Fibroblast of the aortic adventitia (primary cell): ENCODE measurements at regions not wholly inside any gene's neighbourhood (a gene's known extent, or its start where the extent isn't known, plus 50 kb on each side); places are given as distances from the start of the nearest gene placed in this dataset.

Experiments used
- DNase-seq: peaks from one replicate; pipeline ENCODE4 v3.0.0-alpha.2; 2010; ENCODE audit warnings: low read depth
- H3K4me3 ChIP-seq: 2 replicates; pipeline ENCODE4 v1.5.1; 2011; ENCODE audit warnings: low read depth, mild to moderate bottlenecking, control low read depth, low read length, moderate library complexity
- TF ChIP-seq, protein P1 (sequence below): IDR thresholded peaks from 2 replicates; pipeline ENCODE4 v1.5.1; 2011; ENCODE audit warnings: mild to moderate bottlenecking, low read length, control low read depth, inconsistent platforms; ENCODE audit not compliant: insufficient read depth

DNA sequence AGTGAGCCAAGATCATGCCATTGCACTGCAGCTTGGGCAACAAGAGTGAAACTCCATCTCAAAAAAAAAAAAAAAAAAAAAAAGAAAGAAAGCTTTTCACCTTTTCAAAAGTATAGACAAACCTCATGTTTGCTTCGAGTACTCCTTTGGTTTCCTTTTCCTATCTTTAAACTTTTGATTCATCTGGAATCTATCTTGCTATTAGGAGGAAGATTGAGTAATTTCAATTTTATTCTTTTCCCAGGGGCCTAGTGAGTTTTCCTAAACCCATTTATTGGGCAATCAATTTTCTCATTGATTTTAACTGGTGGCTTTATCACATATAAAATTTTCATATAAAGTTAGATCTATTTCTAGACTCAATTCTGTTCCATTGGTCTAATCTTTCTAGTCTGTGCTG, 190.5 kb upstream of the VEPH1 start:
- no peak overlapping the region for H3K4me3 ChIP-seq
- DNase-seq, result no peak
- TF ChIP-seq, protein P1, sequence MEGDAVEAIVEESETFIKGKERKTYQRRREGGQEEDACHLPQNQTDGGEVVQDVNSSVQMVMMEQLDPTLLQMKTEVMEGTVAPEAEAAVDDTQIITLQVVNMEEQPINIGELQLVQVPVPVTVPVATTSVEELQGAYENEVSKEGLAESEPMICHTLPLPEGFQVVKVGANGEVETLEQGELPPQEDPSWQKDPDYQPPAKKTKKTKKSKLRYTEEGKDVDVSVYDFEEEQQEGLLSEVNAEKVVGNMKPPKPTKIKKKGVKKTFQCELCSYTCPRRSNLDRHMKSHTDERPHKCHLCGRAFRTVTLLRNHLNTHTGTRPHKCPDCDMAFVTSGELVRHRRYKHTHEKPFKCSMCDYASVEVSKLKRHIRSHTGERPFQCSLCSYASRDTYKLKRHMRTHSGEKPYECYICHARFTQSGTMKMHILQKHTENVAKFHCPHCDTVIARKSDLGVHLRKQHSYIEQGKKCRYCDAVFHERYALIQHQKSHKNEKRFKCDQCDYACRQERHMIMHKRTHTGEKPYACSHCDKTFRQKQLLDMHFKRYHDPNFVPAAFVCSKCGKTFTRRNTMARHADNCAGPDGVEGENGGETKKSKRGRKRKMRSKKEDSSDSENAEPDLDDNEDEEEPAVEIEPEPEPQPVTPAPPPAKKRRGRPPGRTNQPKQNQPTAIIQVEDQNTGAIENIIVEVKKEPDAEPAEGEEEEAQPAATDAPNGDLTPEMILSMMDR, result no peak

DNA sequence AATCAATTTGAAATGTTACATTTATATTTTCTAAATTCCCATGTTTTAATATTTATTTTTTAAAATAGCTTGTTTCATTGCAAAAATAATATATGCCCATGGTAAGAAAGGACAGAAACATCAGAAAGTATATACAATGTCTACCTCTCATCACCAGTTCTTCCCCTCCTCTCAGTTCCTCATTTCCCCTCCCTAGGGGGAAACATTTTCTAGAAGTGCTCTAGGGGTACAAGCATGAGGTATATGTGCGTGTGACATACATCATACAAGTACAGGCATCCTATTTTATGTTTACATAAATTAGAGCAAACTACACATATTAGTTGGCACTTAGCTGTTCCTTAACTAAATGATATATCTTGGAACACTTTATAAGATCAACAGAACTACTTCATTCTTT, 189.3 kb upstream of the VEPH1 start:
- DNase-seq, result no peak
- TF ChIP-seq, protein P1, result no peak

DNA sequence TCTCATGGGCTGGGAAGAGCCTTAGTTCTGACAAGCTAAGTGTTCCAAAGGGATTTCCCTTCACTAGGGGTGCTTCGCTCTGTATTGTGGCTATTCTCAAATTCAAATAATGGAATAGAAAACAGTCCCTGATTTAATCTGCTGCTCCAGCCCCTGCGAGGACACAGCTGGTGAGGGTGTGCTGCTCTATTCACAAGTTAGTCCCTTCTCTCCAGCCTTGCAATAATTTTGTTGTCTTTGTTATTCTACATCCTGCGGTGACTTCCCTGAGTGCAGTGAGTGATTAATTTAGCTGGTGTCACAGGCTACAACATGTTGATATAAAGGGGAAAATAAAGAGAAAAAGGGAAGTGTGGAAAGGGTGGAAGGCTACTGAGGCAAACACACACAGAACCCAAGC, 180.5 kb upstream of the VEPH1 start:
- no peak overlapping the region for H3K4me3 ChIP-seq
- TF ChIP-seq, protein P1, result no peak
- no peak for DNase-seq

More for the DNA sequence above, 189.3 kb upstream of the VEPH1 start:
- H3K4me3 ChIP-seq, result no peak overlapping the region

DNA sequence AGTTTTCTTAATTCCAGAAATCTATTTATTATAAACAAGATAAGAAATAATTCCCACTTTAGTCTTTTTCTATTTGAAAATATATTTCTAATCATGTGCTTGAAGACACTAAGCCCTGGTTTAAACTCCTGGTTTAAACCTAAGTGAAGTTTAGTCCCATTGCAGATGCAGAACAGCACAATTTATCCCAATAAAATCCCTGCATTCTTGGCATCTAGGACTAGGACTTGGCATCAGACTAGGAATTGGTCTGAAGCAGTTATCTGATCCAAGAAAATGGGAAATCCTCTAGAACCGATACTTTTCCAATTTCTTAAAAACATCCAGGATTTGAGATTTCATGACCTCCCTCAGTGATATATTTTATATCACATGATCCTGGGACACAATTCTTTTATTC, 168.8 kb upstream of the VEPH1 start:
- H3K4me3 ChIP-seq, result no peak overlapping the region
- DNase-seq, result no peak
- TF ChIP-seq, protein P1, result no peak

DNA sequence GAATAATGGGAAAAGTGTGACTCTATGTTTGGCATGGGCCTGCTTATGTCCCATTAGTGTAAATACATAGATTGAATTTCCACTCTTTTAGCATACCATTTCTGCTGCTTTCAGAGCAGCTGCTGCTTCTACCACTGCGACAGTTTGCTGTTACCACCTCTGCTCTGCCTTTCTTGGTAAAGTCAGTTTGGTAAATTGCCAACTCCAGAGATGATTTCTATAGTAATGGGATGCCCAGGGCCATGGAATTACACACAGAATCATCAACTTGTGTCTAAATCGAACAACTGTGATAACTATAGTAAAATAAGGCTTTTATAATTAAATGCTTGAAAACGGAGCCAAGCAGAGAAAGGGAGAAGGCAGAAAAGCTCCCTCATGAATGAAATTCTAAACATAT, 168.4 kb upstream of the VEPH1 start:
- TF ChIP-seq, protein P1, result no peak
- no peak overlapping the region for H3K4me3 ChIP-seq
- no peak for DNase-seq

DNA sequence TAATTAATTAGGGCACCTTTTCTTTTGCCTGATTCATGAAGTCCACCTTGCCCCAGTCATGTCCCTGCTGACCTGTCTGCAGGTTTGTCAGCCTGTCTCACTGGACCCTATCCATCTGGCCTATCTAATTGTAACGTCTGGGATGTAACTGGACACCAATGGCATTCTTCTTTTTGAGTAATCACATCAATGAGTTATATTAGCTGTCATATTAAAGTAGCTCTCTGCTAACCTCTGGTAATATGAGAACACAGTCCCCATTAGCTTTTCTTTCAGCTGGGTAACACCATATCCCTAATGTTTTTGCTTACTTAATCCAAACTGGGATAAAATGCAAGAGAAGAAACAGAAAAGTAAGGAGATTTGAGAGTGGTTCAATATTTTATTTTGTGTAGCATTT, 166.2 kb upstream of the VEPH1 start:
- no peak overlapping the region for H3K4me3 ChIP-seq
- DNase-seq, result no peak
- TF ChIP-seq, protein P1, result no peak

DNA sequence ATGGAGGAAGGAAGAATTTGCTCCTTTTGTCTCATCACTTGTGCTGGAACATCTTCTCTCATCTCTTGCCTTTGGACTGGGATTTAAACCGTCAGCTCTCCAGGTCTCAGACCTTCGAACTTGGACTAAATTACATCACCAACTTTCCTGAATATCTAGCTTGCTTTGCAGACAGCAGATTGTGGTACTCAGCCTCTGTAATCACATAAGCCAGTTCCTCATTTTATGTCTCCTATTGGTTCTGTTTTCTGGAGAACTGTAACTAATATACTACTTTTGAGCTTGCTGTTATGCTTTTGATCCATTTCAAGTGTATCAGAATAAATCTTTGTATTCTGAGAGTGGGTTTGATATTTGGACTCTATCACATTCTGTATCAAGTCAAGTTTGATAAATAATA, 164.3 kb upstream of the VEPH1 start:
- TF ChIP-seq, protein P1, result no peak
- H3K4me3 ChIP-seq, result no peak overlapping the region
- DNase-seq, result no peak
